Parathyroid adenoma (tissue), 2 donors: ENCODE measurements at regions not wholly inside any gene's neighbourhood (a gene's known extent, or its start where the extent isn't known, plus 50 kb on each side); places are given as distances from the start of the nearest gene placed in this dataset.

Experiments used
- H2AFZ ChIP-seq: fragments of 300-600 bp; sonication (generic); one replicate; pipeline ENCODE4 v1.7.0; 2017; ENCODE audit warnings: antibody characterized with exemption, mild to moderate bottlenecking
- H3K27ac ChIP-seq: fragments of 300-600 bp; sonication (generic); one replicate; pipeline ENCODE4 v1.7.0; 2017
- H3K27me3 ChIP-seq: fragments of 300-600 bp; sonication (generic); one replicate; pipeline ENCODE4 v1.7.0; 2017; ENCODE audit warnings: low read length; ENCODE audit not compliant: control insufficient read depth, insufficient read depth
- H3K36me3 ChIP-seq: fragments of 300-600 bp; sonication (generic); one replicate; pipeline ENCODE4 v1.7.0; 2017; ENCODE audit warnings: low read length; ENCODE audit not compliant: control insufficient read depth, insufficient read depth
- H3K4me1 ChIP-seq: fragments of 300-600 bp; sonication (generic); one replicate; pipeline ENCODE4 v1.7.0; 2017; ENCODE audit warnings: control low read depth
- H3K4me2 ChIP-seq: fragments of 300-600 bp; sonication (generic); one replicate; pipeline ENCODE4 v1.7.0; 2017; ENCODE audit warnings: low read length
- H3K4me3 ChIP-seq: fragments of 300-600 bp; sonication (generic); one replicate; pipeline ENCODE4 v1.7.0; 2017; ENCODE audit warnings: low read depth, low read length
- H3K79me2 ChIP-seq: fragments of 300-600 bp; sonication (generic); one replicate; pipeline ENCODE4 v1.7.0; 2017; ENCODE audit warnings: control low read depth
- H3K9ac ChIP-seq: fragments of 300-600 bp; sonication (generic); one replicate; pipeline ENCODE4 v1.7.0; 2017; ENCODE audit warnings: mild to moderate bottlenecking
- H3K9me3 ChIP-seq: fragments of 300-600 bp; sonication (generic); one replicate; pipeline ENCODE4 v1.7.0; 2017; ENCODE audit warnings: low read length; ENCODE audit not compliant: control insufficient read depth
- TF ChIP-seq, protein P1 (sequence below): fragments of 300-600 bp; sonication (generic); IDR thresholded peaks from one replicate; pipeline ENCODE4 v1.7.0; 2017; ENCODE audit warnings: antibody characterized with exemption, mild to moderate bottlenecking
- donor health status: primary hyperparathyroidism.

DNA sequence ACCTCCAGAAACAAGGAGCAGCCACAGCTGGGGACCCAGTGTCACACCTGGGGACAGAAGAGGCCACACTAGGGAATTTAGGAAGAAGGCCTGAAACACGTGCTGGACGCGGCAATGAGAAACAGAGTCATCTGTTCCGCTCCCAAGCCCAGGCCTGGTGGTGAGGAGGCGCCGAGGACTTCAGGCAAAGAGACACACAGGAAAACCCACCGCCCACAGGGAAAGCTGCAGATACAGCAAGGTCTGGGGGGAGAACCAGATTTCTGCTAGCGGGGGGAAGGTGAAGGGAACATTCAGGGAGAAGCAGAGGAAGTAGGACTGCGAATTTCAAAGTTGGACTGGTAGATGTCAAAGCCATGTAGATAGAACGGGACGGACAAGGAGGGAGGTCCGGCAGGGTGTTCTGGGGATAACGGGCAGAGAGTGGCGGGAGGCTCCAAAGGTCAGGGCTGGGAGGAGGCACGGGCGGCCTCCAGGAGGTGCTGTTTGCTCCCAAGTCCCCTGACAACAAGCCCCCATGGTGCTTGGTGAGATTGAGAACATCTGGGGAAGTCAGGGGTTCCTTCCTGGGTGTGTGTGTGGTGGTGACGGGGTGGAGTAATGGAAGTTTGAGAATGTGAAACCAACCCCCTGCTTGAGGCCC, 351.7 kb upstream of the MYT1L start:
- Histone ChIP-seq H3K4me1 (no peaks in the 10 kb centered on the region), H3K4me2 (no peak overlapping the region), H3K36me3 (no peaks in the 10 kb centered on the region), H3K4me3 (no peak overlapping the region), H2AFZ (no peak overlapping the region), H3K27me3 (no peaks in the 10 kb centered on the region), H3K9ac (no peak overlapping the region), H3K27ac (no peak overlapping the region), H3K9me3 (no peaks in the 10 kb centered on the region), H3K79me2 (no peaks in the 10 kb centered on the region)
- TF ChIP-seq, protein P1, sequence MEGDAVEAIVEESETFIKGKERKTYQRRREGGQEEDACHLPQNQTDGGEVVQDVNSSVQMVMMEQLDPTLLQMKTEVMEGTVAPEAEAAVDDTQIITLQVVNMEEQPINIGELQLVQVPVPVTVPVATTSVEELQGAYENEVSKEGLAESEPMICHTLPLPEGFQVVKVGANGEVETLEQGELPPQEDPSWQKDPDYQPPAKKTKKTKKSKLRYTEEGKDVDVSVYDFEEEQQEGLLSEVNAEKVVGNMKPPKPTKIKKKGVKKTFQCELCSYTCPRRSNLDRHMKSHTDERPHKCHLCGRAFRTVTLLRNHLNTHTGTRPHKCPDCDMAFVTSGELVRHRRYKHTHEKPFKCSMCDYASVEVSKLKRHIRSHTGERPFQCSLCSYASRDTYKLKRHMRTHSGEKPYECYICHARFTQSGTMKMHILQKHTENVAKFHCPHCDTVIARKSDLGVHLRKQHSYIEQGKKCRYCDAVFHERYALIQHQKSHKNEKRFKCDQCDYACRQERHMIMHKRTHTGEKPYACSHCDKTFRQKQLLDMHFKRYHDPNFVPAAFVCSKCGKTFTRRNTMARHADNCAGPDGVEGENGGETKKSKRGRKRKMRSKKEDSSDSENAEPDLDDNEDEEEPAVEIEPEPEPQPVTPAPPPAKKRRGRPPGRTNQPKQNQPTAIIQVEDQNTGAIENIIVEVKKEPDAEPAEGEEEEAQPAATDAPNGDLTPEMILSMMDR = no peak

DNA sequence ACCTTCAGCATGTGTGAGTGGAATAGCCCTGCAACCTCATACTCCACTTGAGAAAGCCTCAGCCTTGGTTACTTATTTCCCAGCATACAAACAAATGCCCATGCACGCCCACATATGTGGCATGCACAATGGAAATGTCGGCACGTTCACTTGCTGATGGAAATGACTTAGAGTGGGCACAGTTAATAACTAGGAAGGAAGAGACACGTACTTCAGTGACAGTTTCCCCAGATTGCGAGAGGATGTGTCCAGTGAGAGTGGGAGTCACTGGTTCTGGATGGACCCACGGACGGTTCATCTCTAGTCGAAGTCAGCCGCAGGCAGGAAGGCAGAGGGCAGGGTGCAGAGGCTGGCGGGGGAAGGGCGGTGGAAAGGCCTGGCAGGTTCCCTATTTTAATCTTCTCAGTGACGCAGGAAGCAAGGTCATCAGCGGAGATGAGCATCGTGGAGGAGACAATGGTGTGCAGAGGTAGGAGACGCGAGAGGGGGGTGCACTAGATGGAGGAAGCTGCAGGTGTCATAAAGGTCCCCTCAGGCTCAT, 350.7 kb upstream of the MYT1L start:
- Histone ChIP-seq H3K9me3 (no peaks in the 10 kb centered on the region), H3K79me2 (no peaks in the 10 kb centered on the region), H3K4me3 (no peak overlapping the region), H3K36me3 (no peaks in the 10 kb centered on the region), H3K27me3 (no peaks in the 10 kb centered on the region), H3K9ac (no peak overlapping the region), H3K4me1 (no peaks in the 10 kb centered on the region), H2AFZ (no peak overlapping the region), H3K4me2 (no peak overlapping the region), H3K27ac (no peak overlapping the region)
- TF ChIP-seq, protein P1 = no peak

DNA sequence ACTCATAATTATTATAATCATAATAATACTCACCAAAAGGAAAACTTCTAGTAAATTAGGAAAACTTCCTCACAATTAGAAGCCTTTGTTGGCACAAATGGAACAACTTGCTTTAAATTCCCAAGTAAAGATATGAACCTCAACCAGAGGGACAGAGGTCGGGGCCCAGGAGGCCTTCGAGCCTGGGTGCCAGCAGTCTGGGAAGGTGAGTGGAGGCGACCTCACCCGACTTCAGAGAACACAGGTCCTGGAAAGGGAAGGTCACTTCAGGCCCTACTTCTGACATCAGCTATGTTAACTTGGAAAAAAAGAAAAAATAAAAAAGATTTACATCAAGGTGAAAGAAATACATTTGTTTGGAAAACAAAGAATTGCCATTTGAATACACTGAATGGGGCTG, 350.0 kb upstream of the MYT1L start:
- no peak overlapping the region for H3K27ac ChIP-seq
- TF ChIP-seq, protein P1 = no peak
- H3K79me2 ChIP-seq = no peaks in the 10 kb centered on the region
- no peak overlapping the region for H3K4me2 ChIP-seq
- no peaks in the 10 kb centered on the region for H3K9me3 ChIP-seq
- no peak overlapping the region for H3K4me3 ChIP-seq
- no peaks in the 10 kb centered on the region for H3K4me1 ChIP-seq
- no peak overlapping the region for H2AFZ ChIP-seq
- H3K27me3 ChIP-seq = no peaks in the 10 kb centered on the region
- H3K9ac ChIP-seq = no peak overlapping the region
- no peaks in the 10 kb centered on the region for H3K36me3 ChIP-seq

DNA sequence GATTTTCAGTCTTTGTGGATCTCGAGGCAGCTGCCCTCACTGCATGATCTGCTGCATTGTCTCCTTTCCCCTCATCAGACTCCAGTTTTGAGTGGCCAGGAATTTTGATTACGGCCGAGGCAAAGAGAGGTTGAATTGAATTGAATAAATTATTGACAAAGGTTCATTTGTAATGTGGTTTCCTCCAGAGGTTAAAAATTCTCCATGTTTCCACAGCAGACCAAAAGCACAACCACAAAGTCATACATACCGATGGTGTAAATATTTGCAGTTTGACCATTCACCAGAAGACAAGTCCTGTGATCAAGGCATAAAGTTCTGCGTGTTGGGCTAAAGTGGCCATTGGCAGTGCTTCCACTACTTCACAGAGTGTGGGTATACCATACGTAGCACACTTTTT, 343.8 kb upstream of the MYT1L start:
- Histone ChIP-seq H3K4me3 (no peak overlapping the region), H3K4me2 (no peak overlapping the region), H3K4me1 (no peaks in the 10 kb centered on the region), H3K27ac (no peak overlapping the region), H3K79me2 (no peaks in the 10 kb centered on the region), H2AFZ (no peak overlapping the region), H3K9ac (no peak overlapping the region), H3K27me3 (no peaks in the 10 kb centered on the region), H3K36me3 (no peaks in the 10 kb centered on the region), H3K9me3 (no peaks in the 10 kb centered on the region)
- TF ChIP-seq, protein P1 = no peak

DNA sequence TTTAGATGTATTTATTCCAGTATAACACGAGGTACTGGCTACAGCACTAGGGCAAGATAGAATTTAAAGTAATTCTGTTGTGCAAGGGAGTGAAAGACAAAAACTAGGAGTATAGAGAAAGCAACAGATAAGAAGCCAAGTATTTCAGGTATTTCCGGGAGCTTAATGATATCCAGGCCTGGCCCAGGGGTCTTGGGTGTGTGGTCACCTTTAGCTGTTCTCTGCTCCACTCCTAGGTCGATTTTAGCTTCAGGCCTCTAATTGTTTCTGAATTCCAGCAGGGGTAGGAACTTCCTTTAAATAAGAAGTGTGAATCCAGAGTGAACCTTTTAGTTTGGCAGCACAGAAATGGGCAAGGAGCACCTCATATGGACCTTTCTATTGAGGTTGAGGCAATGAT, 342.3 kb upstream of the MYT1L start:
- Histone ChIP-seq H3K9me3 (no peaks in the 10 kb centered on the region), H3K4me1 (no peaks in the 10 kb centered on the region), H3K4me3 (no peak overlapping the region), H3K36me3 (no peaks in the 10 kb centered on the region), H2AFZ (no peak overlapping the region), H3K27ac (no peak overlapping the region), H3K9ac (no peak overlapping the region), H3K4me2 (no peak overlapping the region), H3K27me3 (no peaks in the 10 kb centered on the region), H3K79me2 (no peaks in the 10 kb centered on the region)
- TF ChIP-seq, protein P1 = no peak
